ENCODE measurements at regions not wholly inside any gene's neighbourhood (a gene's known extent, or its start where the extent isn't known, plus 50 kb on each side); places are given as distances from the start of the nearest gene placed in this dataset.

GRCh38 chr20:16115911-16116552 lies 457.2 kb downstream of the KIF16B start:
- DNase-seq (ENCODE audit: low spot score) = peak; percentile 11

GRCh38 chr20:16113736-16114135 lies 459.5 kb downstream of the KIF16B start:
- DNase-seq (ENCODE audit: low spot score) = no peak

GRCh38 chr20:16111852-16112412 lies 461.3 kb downstream of the KIF16B start:
- DNase-seq (ENCODE audit: low spot score) = no peak

GRCh38 chr20:16111172-16111832 lies 461.9 kb downstream of the KIF16B start:
- no peak for DNase-seq (ENCODE audit: low spot score)

GRCh38 chr20:16107172-16107870 lies 465.9 kb downstream of the KIF16B start:
- peak; percentile 23 for DNase-seq (ENCODE audit: low spot score)

- no peak for DNase-seq (ENCODE audit: low spot score)
These were observed 466.9 kb downstream of the KIF16B start for GRCh38 chr20:16106191-16106849.

- no peak for DNase-seq (ENCODE audit: low spot score)
These were observed 468.5 kb downstream of the KIF16B start for GRCh38 chr20:16104783-16105182.
